Sigmoid colon (tissue), 4 donors: ENCODE measurements at regions not wholly inside any gene's neighbourhood (a gene's known extent, or its start where the extent isn't known, plus 50 kb on each side); places are given as distances from the start of the nearest gene placed in this dataset.

ENCODE experiments used
- CTCF ChIP-seq, 4 experiments: fragments of 450-650 bp in 3 of 4; fragments of 200-600 bp in 1 of 4; IDR thresholded peaks; one replicate each; pipeline ENCODE4 v1.5.1; 2016 to 2019; ENCODE audit warnings: antibody characterized with exemption in 4 of 4, mild to moderate bottlenecking in 3 of 4, moderate library complexity in 2 of 4
- EP300 ChIP-seq, 4 donors: sonication (generic); formaldehyde crosslinking; IDR thresholded peaks; one replicate each; pipeline ENCODE4 v1.6.1; 2017; ENCODE audit warnings: antibody characterized with exemption in 4 of 4
- POLR2A ChIP-seq, 2 donors: fragments of 450-650 bp; IDR thresholded peaks; one replicate each; pipeline ENCODE4 v1.6.1; 2016; ENCODE audit warnings: antibody characterized with exemption in 2 of 2, mild to moderate bottlenecking in 2 of 2, moderate library complexity in 2 of 2
- POLR2AphosphoS5 ChIP-seq, 4 donors: sonication (generic); formaldehyde crosslinking; IDR thresholded peaks; one replicate each; pipeline ENCODE4 v1.6.1; 2017; ENCODE audit warnings: antibody characterized with exemption in 4 of 4

GRCh38 chr10:130623680-130624267, 487.6 kb downstream of the GLRX3 start:
- TF ChIP-seq CTCF (IDR thresholded peaks at IDR 0.05) = no peak
- TF ChIP-seq POLR2AphosphoS5 (IDR thresholded peaks at IDR 0.05) = no peak
- no peak for TF ChIP-seq POLR2A (IDR thresholded peaks at IDR 0.05)
- no peak for TF ChIP-seq EP300 (IDR thresholded peaks at IDR 0.05)
